Endothelial cell of umbilical vein (primary cell): ENCODE measurements at regions not wholly inside any gene's neighbourhood (a gene's known extent, or its start where the extent isn't known, plus 50 kb on each side); places are given as distances from the start of the nearest gene placed in this dataset.

Experiments
- BruUV-seq: library from RNA; stranded (reverse); fragments of 400-500 nt; replicated peaks from 2 replicates; lab custom pipeline; 2021; lab: Mats Ljungman, UMichigan
- CTCF ChIA-PET: fragments of 300-600, 350-600 bp; sonication (Branson Sonifier 250); formaldehyde crosslinking; loops from one replicate; lab custom pipeline; 2021; ENCODE audit warnings: antibody characterized with exemption, inconsistent platforms; lab: Charles Lee
- POLR2A ChIA-PET: fragments of 300-600, 350-600 bp; sonication (Branson Sonifier 250); formaldehyde crosslinking; loops from one replicate; lab custom pipeline; 2021; ENCODE audit warnings: antibody characterized with exemption, inconsistent platforms; lab: Charles Lee
- DNase-seq: peaks from one replicate; pipeline ENCODE4 v3.0.0-alpha.2; 2011; ENCODE audit warnings: low read depth, low spot score
- FAIRE-seq: peaks from 2 replicates; lab custom pipeline; 2011; peaks lifted over from hg19 to GRCh38; lab: Jason Lieb, UNC
- H2AFZ ChIP-seq: 2 replicates; pipeline ENCODE4 v1.6.0; 2012; ENCODE audit warnings: low read depth, low read length, control low read depth, inconsistent platforms
- H3K27ac ChIP-seq: 2 replicates; pipeline ENCODE4 v1.5.1; 2011; ENCODE audit warnings: low read depth, mild to moderate bottlenecking, control low read depth, low read length, moderate library complexity; ENCODE audit not compliant: insufficient read depth
- H3K27me3 ChIP-seq, 2 experiments: 2 replicates each; pipeline versions ENCODE4 v1.6.0 to v1.6.1; 2011; ENCODE audit warnings: low read length in 2 of 2, mixed read lengths in 1 of 2; ENCODE audit not compliant: control insufficient read depth in 2 of 2, insufficient read depth in 2 of 2
- H3K36me3 ChIP-seq, 2 experiments: 2 replicates in 1 of 2; 3 replicates in 1 of 2; pipeline ENCODE4 v1.5.1; 2011; ENCODE audit warnings: low read length in 2 of 2, mild to moderate bottlenecking in 1 of 2, moderate library complexity in 1 of 2; ENCODE audit not compliant: control insufficient read depth in 2 of 2, insufficient read depth in 2 of 2; ENCODE audit errors: extremely low read depth in 1 of 2
- H3K4me1 ChIP-seq: 3 replicates; pipeline ENCODE4 v1.5.1; 2011; ENCODE audit warnings: mild to moderate bottlenecking, low read length; ENCODE audit not compliant: control insufficient read depth, insufficient read depth; ENCODE audit errors: extremely low read depth
- H3K4me2 ChIP-seq: 2 replicates; pipeline ENCODE4 v1.6.1; 2011; ENCODE audit warnings: low read length, control low read depth, mixed read lengths; ENCODE audit not compliant: insufficient read depth
- H3K4me3 ChIP-seq, 3 experiments: fragments of 200-600 bp in 1 of 3; sonication (generic), shearing (Covaris generic) in 1 of 3; replicated peaks in 1 of 3; 2 replicates each; pipeline ENCODE4 v1.5.1; 2011 to 2016; ENCODE audit warnings: control low read depth in 3 of 3, low read length in 3 of 3, mild to moderate bottlenecking in 2 of 3, inconsistent platforms in 1 of 3, low read depth in 1 of 3, moderate library complexity in 1 of 3; ENCODE audit not compliant: insufficient read depth in 1 of 3
- H3K79me2 ChIP-seq: 2 replicates; pipeline ENCODE4 v1.6.0; 2012; ENCODE audit warnings: low read length, inconsistent platforms; ENCODE audit not compliant: control insufficient read depth, insufficient read depth
- H3K9ac ChIP-seq: replicated peaks from 2 replicates; pipeline ENCODE3; 2011; ENCODE audit warnings: low read length, control low read depth; ENCODE audit not compliant: insufficient read depth; ENCODE audit errors: extremely low read depth
- H3K9me1 ChIP-seq: replicated peaks from 3 replicates; pipeline ENCODE4 v1.6.0; 2011; ENCODE audit warnings: mild to moderate bottlenecking, low read length; ENCODE audit not compliant: control insufficient read depth, insufficient read depth; ENCODE audit errors: extremely low read depth
- H3K9me3 ChIP-seq: replicated peaks from 2 replicates; pipeline ENCODE4 v1.5.1; 2012; ENCODE audit warnings: low read length, inconsistent platforms; ENCODE audit not compliant: control insufficient read depth, insufficient read depth
- H4K20me1 ChIP-seq: replicated peaks from 2 replicates; pipeline ENCODE3; 2011; ENCODE audit warnings: mild to moderate bottlenecking, low read length; ENCODE audit not compliant: control insufficient read depth, insufficient read depth; ENCODE audit errors: extremely low read depth
- EZH2 ChIP-seq: IDR thresholded peaks from 2 replicates; pipeline ENCODE4 v1.6.1; 2012; ENCODE audit warnings: borderline replicate concordance, low read depth, mild to moderate bottlenecking, moderate library complexity, low read length, inconsistent platforms; ENCODE audit not compliant: severe bottlenecking
- GATA2 ChIP-seq: IDR thresholded peaks from 2 replicates; pipeline ENCODE4 v1.7.0; 2011; ENCODE audit warnings: low read depth, mild to moderate bottlenecking, moderate library complexity, mixed read lengths, low read length; ENCODE audit not compliant: insufficient read length, insufficient read depth
- POLR2AphosphoS5 ChIP-seq: IDR thresholded peaks from 2 replicates; pipeline ENCODE4 v1.6.1; 2012; ENCODE audit warnings: low read depth, mild to moderate bottlenecking, control low read depth, low read length, moderate library complexity; ENCODE audit not compliant: insufficient read depth
- dilution Hi-C: fragments of 300-500 bp; cut with MboI; formaldehyde crosslinking; loops from one replicate; pipeline ENCODE4 v1.15.0; 2019; ENCODE audit warnings: low sequenced_read_pairs; ENCODE audit not compliant: extremely low pct_ligation_motif_present
- intact Hi-C: fragments of 100-400 bp; cut with micrococcal nuclease; formaldehyde crosslinking; loops from one replicate; pipeline ENCODE4 v1.10.0; 2022
- TF ChIP-seq, protein P1 (sequence below): IDR thresholded peaks from 2 replicates; pipeline ENCODE4 v1.6.1; 2011; ENCODE audit not compliant: insufficient read depth, insufficient read length
- TF ChIP-seq, protein P2 (sequence below), 2 donors: IDR thresholded peaks; 1 replicate in 1 of 2; 2 replicates in 1 of 2; pipeline ENCODE4 v1.5.1; 2011; ENCODE audit warnings: low read length in 2 of 2, mild to moderate bottlenecking in 2 of 2, moderate library complexity in 2 of 2, control low read depth in 1 of 2, inconsistent platforms in 1 of 2, low read depth in 1 of 2; ENCODE audit not compliant: insufficient read depth in 1 of 2; ENCODE audit errors: extremely low read depth in 1 of 2

DNA sequence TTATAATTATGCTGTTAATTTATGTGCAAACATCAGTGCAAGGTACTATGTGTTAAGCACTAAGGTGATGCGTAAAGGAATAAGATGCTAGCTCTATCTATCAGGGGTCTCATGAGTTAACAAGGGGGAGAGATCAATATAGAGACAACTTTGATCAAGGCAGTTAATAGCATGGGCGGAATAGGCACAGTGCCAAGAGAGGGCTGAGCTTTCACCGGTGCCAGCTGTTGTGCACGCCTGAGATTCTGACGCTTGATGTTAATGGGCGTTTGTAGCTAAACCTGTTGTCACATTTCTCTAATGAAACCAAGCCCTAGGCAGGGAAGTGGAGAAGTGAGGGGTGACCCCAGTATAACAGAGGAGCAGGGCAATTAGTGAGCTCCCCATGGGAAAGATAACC lies 86.0 kb upstream of the NMU start:
- Histone ChIP-seq H4K20me1 (no peaks in the 10 kb centered on the region), H3K9ac (no peak overlapping the region), H3K4me1 (no peaks in the 10 kb centered on the region), H3K27me3 (peaks cover 0 to 6% of the 10 kb centered on the region in 2 experiments), H3K27ac (no peak overlapping the region), H3K36me3 (no peaks in the 10 kb centered on the region), H3K4me3 (no peak overlapping the region), H3K79me2 (no peaks in the 10 kb centered on the region), H3K4me2 (no peak overlapping the region), H3K9me1 (no peaks in the 10 kb centered on the region), H2AFZ (no peak overlapping the region), H3K9me3 (no peaks in the 10 kb centered on the region)
- FAIRE-seq = no peak
- TF ChIP-seq POLR2AphosphoS5 (no peak), GATA2 (no peak)
- TF ChIP-seq, protein P1, sequence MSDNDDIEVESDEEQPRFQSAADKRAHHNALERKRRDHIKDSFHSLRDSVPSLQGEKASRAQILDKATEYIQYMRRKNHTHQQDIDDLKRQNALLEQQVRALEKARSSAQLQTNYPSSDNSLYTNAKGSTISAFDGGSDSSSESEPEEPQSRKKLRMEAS = no peak
- BruUV-seq = no TSS peak
- CTCF ChIA-PET = interaction anchor here (1.0 kb wide), 1 partner anchor 9 kb away, joined by 3 read pairs; no protein-coding TSS in a partner anchor
- DNase-seq = no peak
- intact Hi-C loops (no loop called here), dilution Hi-C loops (no loop called here)
- POLR2A ChIA-PET = no interaction called here

DNA sequence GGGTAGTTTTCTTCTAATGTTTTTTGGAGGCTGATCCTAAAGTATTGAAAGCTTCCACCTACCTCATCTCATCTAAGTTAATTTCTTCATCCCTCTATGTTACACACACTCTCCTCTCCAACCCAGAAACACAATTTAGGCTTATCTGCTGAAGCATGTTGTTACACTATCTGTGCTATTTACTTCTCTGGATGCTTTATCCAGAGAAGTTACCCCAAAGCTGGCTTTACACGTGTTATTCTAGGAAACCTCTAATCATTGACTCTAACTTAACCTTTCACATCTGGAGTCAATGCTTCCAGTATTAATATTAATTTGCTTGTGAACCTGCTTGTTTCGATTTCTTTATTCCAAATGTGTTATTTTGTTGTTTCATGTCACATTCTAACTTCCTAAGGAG lies 87.3 kb upstream of the NMU start:
- ChIA-PET POLR2A (no interaction called here), CTCF (no interaction called here)
- Histone ChIP-seq H2AFZ (no peak overlapping the region), H3K9me1 (no peaks in the 10 kb centered on the region), H3K27me3 (peaks cover 0 to 4% of the 10 kb centered on the region in 2 experiments), H3K79me2 (no peaks in the 10 kb centered on the region), H3K9ac (no peak overlapping the region), H3K27ac (no peak overlapping the region), H3K4me1 (no peaks in the 10 kb centered on the region), H4K20me1 (no peaks in the 10 kb centered on the region), H3K36me3 (no peaks in the 10 kb centered on the region), H3K4me3 (no peak overlapping the region), H3K9me3 (no peaks in the 10 kb centered on the region), H3K4me2 (no peak overlapping the region)
- dilution Hi-C loops (no loop called here), intact Hi-C loops (no loop called here)
- no TSS peak for BruUV-seq
- no peak for FAIRE-seq
- DNase-seq = no peak
- TF ChIP-seq, protein P2, sequence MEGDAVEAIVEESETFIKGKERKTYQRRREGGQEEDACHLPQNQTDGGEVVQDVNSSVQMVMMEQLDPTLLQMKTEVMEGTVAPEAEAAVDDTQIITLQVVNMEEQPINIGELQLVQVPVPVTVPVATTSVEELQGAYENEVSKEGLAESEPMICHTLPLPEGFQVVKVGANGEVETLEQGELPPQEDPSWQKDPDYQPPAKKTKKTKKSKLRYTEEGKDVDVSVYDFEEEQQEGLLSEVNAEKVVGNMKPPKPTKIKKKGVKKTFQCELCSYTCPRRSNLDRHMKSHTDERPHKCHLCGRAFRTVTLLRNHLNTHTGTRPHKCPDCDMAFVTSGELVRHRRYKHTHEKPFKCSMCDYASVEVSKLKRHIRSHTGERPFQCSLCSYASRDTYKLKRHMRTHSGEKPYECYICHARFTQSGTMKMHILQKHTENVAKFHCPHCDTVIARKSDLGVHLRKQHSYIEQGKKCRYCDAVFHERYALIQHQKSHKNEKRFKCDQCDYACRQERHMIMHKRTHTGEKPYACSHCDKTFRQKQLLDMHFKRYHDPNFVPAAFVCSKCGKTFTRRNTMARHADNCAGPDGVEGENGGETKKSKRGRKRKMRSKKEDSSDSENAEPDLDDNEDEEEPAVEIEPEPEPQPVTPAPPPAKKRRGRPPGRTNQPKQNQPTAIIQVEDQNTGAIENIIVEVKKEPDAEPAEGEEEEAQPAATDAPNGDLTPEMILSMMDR (IDR thresholded peaks at IDR 0.05; ENCODE audit: extremely low read depth in 1 of 2, insufficient read depth in 1 of 2, low read depth in 1 of 2, low read length in 2 of 2) = no peak
- TF ChIP-seq, protein P1 = no peak
- TF ChIP-seq EZH2 (no peak), GATA2 (no peak)
